GM19035 (cell line): ENCODE measurements at regions not wholly inside any gene's neighbourhood (a gene's known extent, or its start where the extent isn't known, plus 50 kb on each side); places are given as distances from the start of the nearest gene placed in this dataset.
"Not testable (repeated sequence)": the region's sequence is repeated elsewhere in the genome, so short reads cannot be mapped to it uniquely, and the experiment has no call there.

Experiments used
- ATAC-seq: cut with Tn5 transposase; IDR thresholded peaks from one replicate; pipeline ENCODE4 v1.9.1; 2021; ENCODE audit not compliant: unreplicated experiment

DNA sequence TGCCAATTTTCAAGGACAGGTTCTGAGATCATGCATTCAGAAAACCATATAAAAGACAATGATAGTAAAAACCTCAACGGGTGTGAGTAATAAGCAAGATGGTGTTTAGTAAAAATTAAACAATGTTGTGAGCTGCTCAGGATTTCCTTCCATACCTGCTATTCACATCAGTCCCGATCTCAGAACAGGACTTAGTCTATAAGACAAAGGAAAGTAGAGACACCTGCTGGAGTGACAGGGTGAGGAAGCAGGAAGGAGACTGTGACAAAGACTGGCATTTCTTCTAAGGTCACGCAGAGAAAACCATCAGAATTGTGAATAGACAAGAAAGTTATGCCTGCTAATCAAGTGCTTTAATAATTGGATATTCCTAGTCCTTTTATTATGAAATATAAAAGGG lies 648.0 kb downstream of the DACH1 start:
- ATAC-seq = no peak

GRCh38 chr13:71217827-71218226 lies 649.2 kb downstream of the DACH1 start:
- no peak for ATAC-seq

DNA sequence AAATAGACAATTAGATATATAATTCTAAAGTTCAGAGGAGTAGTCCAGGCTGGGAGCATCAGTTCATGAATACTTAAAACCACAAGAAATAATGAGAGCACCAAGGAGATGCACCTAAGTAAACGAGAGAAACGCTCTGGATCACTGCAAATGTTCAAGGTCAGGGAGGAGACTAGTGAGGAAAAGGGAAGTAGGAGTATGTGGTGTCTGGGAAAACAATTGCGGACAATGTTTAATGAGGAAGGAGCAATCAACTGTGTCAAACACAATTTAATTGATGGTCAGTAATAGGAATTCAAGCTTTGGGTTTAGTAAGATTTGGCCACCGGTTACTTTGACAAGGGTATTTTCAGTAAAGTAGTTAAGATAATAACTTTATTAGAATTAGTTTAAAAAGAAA lies 652.2 kb downstream of the DACH1 start:
- no peak for ATAC-seq

DNA sequence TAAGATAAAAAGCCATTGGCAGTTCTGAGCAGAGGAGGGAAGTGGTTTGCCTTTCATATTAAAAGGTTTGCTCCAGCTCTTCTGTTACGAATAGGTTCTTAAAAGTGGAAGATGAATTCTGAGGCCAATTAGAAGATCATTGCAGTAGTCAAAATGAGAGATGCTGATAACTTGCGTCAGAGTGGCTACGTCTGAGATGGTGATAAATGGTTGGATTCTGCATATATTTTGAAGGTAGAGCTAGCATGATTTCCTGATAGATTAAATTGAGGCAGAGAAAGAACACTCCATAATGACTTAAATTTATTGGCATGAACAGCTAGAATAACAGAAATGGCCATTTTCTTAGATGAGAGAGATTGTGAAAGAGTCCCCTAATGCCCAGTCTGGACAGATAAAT lies 652.6 kb downstream of the DACH1 start:
- ATAC-seq = no peak

- ATAC-seq = no peak
These were observed 653.7 kb downstream of the DACH1 start for GRCh38 chr13:71213252-71213821.

- no peak for ATAC-seq
These were observed 656.1 kb downstream of the DACH1 start for GRCh38 chr13:71210861-71211260.

- no peak for ATAC-seq
These were observed 657.8 kb downstream of the DACH1 start for GRCh38 chr13:71209217-71209616.

DNA sequence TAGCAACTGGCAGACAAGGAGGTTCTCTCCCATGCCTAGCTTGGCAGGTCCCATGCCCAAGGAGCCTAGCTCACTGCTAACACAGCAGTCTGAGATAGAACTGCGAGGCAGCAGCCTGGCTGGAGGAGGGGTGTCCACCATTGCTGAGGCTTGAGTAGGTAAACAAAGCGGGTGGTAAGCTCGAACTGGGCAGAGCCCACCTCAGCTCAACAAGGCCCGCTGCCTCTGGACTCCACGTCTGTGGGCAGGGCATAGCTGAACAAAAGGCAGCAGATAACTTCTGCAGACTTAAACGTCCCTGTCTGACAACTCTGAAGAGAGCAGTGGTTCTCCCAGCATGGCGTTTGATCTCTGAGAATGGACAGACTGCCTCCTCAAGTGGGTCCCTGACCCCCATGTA lies 682.4 kb downstream of the DACH1 start:
- ATAC-seq = not testable (repeated sequence)

- not testable (repeated sequence) for ATAC-seq
These were observed 683.7 kb downstream of the DACH1 start for GRCh38 chr13:71183352-71183751.

DNA sequence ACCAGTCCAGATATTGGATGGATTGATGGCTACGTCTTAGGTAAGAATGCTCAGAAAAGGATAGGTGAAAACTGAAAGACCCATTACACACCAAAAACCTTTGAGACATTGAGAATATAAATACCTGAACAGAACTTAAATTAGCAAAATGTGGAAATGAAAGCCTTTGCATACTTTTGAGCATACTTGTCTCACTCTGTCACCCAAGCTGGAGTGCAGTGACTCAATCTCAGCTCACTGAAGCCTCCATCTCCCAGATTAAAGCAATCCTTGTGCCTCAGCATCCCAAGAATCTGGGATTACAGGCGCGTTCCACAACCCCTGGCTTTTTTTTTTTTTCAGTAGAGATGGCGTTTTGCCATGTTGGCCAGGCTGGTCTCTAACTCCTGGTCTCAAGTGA lies 695.3 kb downstream of the DACH1 start:
- ATAC-seq = no peak

DNA sequence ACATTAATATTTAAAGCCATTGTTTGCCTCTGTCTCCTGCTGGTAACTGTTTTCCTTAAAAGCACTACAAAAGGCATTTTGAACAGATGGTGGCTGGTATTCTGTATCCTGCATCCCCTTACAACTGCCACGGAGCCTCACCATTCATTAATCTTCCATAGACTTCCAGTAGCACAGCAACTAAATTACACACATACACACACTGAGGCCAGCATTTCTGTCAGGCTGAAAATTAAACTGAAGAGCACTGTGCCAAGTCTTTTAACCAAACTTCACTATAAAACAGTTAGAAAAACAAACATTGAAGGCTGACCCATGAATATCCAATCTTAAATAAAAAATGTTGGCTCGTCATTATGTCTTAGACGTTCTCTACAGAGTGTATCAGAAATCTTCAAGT lies 697.8 kb downstream of the DACH1 start:
- no peak for ATAC-seq

DNA sequence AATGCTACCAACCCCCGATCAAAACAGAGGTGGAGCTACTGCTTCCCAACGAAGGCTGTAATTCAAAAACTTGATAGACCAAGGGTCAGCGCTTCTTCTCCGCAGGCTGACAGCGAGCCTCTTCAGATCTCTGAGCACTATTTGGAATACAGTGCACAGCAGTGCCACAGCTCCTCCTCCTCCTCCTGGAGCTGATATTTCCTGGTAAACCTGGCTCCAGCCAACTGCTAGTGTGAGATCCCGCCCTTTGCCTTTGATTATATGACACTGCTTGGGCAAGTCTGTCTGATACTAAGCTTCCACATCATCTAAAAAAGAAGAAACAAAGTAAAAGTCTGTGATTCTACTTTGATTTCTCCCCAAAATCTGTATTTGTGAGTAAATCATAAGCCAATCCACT lies 710.5 kb downstream of the DACH1 start:
- ATAC-seq = no peak

GRCh38 chr13:71149498-71150363 lies 717.3 kb downstream of the DACH1 start:
- ATAC-seq = no peak

GRCh38 chr13:71149046-71149445 lies 718.0 kb downstream of the DACH1 start:
- no peak for ATAC-seq

DNA sequence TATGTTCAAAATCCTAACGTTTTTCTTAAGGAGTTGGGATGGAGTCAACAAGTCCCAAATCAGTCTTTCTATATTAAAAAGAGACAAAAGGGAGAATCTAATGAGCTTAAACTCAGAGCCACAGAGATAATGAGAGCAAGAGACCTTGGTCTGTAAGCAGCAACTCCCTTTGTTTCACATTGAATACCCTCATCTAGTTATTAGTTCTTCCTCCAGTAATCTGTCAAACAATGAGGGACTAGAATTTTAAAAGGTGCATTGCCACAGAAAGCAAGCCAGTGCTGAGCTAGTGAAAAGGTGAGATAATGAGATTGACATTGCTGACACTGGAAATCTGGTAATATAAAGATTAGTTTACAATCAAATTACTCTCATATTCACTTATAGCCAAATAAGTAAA lies 718.6 kb downstream of the DACH1 start:
- no peak for ATAC-seq

DNA sequence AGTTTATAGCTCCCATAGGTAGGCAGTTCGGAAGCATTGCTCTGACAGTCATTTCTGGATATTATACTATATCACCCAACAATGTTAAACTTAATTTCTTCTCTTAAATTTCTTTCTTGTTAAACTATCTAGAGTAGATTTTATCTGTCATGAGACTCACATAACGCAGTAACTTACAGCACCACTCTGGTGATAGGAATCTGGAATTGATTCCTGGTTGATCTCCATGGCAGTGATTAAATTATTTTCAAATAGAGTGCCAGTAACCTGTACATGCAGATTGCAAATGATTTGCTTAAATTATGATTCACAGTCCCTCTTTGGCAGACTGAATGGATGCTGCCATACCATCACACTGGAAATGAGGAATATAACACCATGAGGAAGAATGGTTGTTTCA lies 722.1 kb downstream of the DACH1 start:
- ATAC-seq = no peak

DNA sequence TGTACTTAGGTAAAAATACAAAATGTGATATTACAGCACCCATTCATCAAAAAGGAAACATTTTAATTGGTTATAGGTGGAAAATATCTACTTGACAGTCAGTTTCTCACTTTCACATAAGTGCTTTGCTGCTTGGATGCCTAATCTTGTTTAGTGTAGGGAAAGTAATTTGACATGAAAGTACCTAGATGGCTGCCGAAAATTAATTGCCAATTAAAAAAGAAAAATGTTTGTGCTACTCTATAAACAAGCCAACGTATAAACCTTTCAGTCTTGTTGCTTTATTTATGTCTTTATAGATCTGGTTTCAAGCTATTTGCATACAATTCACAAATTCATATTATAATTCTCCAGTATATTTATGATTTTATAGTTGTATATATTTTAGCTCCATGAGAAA lies 729.9 kb downstream of the DACH1 start:
- no peak for ATAC-seq

GRCh38 chr13:71124230-71124629 lies 742.8 kb downstream of the DACH1 start:
- ATAC-seq = no peak

DNA sequence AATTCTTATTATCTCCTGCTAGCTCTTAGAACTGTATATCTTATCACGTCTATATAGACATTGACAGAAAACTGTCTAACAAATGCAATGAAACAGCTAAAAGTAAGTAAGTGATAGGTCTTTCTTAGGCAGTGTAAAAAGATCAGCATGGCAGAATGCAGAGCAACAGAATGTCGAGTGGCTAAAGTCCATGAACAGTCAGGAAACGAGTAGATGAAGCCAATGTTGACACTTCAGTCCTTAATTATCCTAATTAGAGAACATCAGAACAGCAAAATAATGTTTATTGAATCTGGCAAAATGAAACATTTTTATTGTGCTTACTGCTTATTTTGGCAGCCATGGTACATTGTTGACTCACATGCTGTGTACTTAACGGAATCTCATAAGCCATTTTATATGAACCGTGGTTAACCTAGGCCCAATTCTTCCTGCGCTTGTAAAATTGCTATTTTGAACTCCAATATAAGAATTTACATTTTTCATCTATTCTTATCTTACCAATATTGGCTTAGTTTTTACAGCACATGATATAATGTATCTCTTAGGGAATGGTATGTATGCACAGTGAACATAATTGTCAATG lies 748.1 kb downstream of the DACH1 start:
- ATAC-seq = no peak

- no peak for ATAC-seq
These were observed 749.1 kb downstream of the DACH1 start for GRCh38 chr13:71117920-71118319.

DNA sequence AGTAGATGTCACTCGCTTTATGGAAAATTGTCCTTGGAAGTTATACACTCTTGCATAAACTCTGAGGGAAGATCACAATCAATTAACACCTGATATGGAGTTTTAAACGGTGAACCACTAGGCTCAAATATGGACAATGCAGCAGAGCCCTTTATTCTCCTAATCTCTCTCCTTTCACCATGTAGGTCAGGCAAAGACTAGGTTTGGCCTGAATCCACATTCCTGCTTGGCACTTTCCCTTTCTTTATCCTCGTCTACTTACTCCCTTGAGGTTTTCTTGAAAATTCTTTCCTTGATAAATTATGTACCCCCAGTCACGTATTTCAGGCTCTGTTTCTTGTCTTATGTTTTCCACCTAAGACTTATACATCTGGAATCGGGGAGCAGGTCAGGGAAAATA lies 751.7 kb downstream of the DACH1 start:
- ATAC-seq = no peak

DNA sequence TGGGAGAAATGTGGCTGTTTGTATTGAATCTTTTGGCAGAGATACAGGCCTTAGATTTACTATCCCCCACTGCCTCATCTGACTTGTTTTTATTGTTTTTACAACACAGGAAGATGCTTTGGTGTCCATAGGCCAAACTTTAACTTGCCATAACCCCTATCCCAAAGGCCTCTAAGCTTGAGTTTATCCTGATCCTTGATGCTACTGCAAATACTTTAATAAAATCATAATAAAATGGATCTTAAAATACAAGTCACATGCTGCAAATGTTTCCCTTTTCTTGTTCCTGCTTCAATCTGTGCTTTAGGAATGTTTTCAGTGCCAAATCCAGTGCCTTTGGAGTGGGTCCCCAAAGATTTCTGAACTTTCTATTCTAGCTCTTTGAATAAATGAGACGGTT lies 770.6 kb downstream of the DACH1 start:
- no peak for ATAC-seq
